GM13976 (cell line): ENCODE measurements at regions not wholly inside any gene's neighbourhood (a gene's known extent, or its start where the extent isn't known, plus 50 kb on each side); places are given as distances from the start of the nearest gene placed in this dataset.

Experiments used
- DNase-seq: peaks from one replicate; pipeline ENCODE4 v3.0.0; 2012; ENCODE audit warnings: low spot score
- CTCF ChIP-seq: IDR thresholded peaks from 2 replicates; pipeline ENCODE4 v1.5.1; 2012; ENCODE audit warnings: borderline replicate concordance, mild to moderate bottlenecking; ENCODE audit not compliant: insufficient read depth; ENCODE audit errors: extremely low read depth, missing control alignments, control extremely low read depth
- in situ Hi-C: fragments of 300-500 bp; cut with MboI; formaldehyde crosslinking; loops from one replicate; pipeline ENCODE4 v1.12.0; 2022; ENCODE audit warnings: low sequenced_read_pairs, mixed read lengths, inconsistent platforms; ENCODE audit not compliant: unreplicated experiment

DNA sequence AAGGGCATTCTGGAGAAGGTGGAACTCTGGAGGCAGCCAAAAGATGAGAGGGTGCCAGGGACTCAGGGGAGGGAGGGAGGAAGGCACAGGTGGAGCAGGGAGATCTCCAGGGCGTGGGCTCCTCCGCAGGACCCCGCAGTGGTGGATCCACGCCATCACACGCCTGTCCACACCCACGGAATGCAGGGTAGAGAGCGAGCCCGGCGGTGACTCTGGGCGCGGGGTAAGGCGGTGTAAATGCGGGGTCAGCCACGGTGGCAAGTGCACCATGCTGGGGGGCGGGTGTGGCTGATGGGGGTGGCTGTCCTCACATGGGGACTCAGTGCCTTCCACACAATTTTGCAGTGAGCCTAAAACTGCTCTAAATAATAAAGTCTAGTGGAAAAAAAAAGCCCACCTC is 105.1 kb upstream of the TTC34 start:
- in situ Hi-C loops = no loop called here
- no peak for TF ChIP-seq CTCF

GRCh38 chr1:2907051-2907450 is 105.6 kb upstream of the TTC34 start:
- in situ Hi-C loops = no loop called here
- no peak for TF ChIP-seq CTCF
- no peak for DNase-seq

More for the DNA sequence above, 105.1 kb upstream of the TTC34 start:
- no peak for DNase-seq

- DNase-seq = no peak
- no peak for TF ChIP-seq CTCF
- in situ Hi-C loops = no loop called here
These were observed 106.6 kb upstream of the TTC34 start for GRCh38 chr1:2908081-2908480.

DNA sequence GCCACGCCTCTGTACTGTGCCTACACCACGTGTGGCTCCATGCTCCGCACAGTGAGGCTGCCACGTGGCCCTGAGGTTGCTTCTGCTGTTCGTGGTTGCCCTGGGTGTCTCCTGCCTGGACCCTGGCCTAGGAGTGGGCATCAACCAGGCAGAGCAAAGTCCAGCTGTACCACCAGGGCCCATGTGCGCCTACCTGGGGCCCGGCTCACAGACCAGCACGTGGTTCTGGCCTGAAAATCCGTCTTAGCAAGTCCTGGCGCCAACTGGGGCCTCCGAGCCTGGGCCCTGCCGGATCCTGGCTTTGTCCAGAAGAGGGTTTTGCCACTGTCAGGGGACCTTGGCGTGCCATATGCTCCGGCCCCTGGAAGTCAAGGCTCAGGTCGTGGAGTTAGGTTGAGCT is 107.1 kb upstream of the TTC34 start:
- TF ChIP-seq CTCF = no peak
- in situ Hi-C loops = no loop called here
- DNase-seq = no peak

DNA sequence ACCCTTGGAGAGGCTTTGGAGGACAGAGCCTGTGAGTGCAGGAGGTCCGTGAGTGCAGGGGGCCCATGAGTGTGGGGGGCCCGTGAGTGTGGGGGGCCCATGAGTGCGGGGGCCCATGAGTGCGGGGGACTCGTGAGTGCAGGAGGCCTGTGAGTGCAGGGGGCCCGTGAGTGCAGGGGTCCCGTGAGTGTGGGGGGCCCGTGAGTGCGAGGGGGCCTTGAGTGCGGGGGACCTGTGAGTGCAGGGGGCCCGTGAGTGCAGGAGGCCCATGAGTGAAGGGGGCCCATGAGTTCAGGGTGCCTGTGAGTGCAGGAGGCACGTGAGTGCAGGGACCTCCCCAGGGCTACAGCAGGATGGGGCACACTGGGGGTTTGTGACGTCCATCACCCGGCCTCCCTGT is 108.3 kb upstream of the TTC34 start:
- TF ChIP-seq CTCF = no peak
- in situ Hi-C loops = no loop called here

GRCh38 chr1:2910211-2910610 is 108.7 kb upstream of the TTC34 start:
- in situ Hi-C loops = no loop called here
- TF ChIP-seq CTCF = no peak
- no peak for DNase-seq

More for the DNA sequence above, 108.3 kb upstream of the TTC34 start:
- no peak for DNase-seq
